Activated CD4-positive, alpha-beta memory T cell treated with anti-CD3 and anti-CD28 coated beads, Interleukin-2, amount 10 ng/mL, durations not matched to agents 7 days and 5 days (primary cell): ENCODE measurements at regions not wholly inside any gene's neighbourhood (a gene's known extent, or its start where the extent isn't known, plus 50 kb on each side); places are given as distances from the start of the nearest gene placed in this dataset.
"Not testable (repeated sequence)": the region's sequence is repeated elsewhere in the genome, so short reads cannot be mapped to it uniquely, and the experiment has no call there.

ENCODE experiments used
- CTCF ChIA-PET: fragments of 350-600 bp; sonication (Branson Sonifier 250); formaldehyde crosslinking; loops from one replicate; lab custom pipeline; 2021; ENCODE audit warnings: antibody characterized with exemption, inconsistent platforms; lab: Charles Lee
- POLR2A ChIA-PET: fragments of 350-600 bp; sonication (Branson Sonifier 250); formaldehyde crosslinking; loops from one replicate; lab custom pipeline; 2021; ENCODE audit warnings: antibody characterized with exemption; lab: Charles Lee
- DNase-seq: peaks from one replicate; pipeline ENCODE4 v3.0.0-alpha.2; 2020
- H3K27ac Mint-ChIP-seq: one replicate; pipeline ENCODE4 v1.8.0; 2021; ENCODE audit warnings: mild to moderate bottlenecking, mixed read lengths
- H3K27me3 Mint-ChIP-seq: one replicate; pipeline ENCODE4 v1.8.0; 2021; ENCODE audit warnings: mixed read lengths
- H3K36me3 Mint-ChIP-seq: one replicate; pipeline ENCODE4 v1.8.0; 2021; ENCODE audit warnings: low read depth, mixed read lengths
- H3K4me1 Mint-ChIP-seq: one replicate; pipeline ENCODE4 v1.8.0; 2021; ENCODE audit warnings: mixed read lengths
- H3K4me3 Mint-ChIP-seq: one replicate; pipeline ENCODE4 v1.8.0; 2021; ENCODE audit warnings: mild to moderate bottlenecking, mixed read lengths
- H3K9me3 Mint-ChIP-seq: one replicate; pipeline ENCODE4 v1.8.0; 2021; ENCODE audit warnings: mixed read lengths

- no peaks in the 10 kb centered on the region for H3K27me3 Mint-ChIP-seq
- CTCF ChIA-PET, result no interaction called here
- H3K4me1 Mint-ChIP-seq, result peaks cover 2% of the 10 kb centered on the region
- H3K9me3 Mint-ChIP-seq, result no peaks in the 10 kb centered on the region
- H3K4me3 Mint-ChIP-seq, result no peak overlapping the region
- DNase-seq, result no peak
- no peaks in the 10 kb centered on the region for H3K36me3 Mint-ChIP-seq
- POLR2A ChIA-PET, result no interaction called here
- H3K27ac Mint-ChIP-seq, result no peak overlapping the region
These were observed 98.0 kb upstream of the ZSWIM2 start for GRCh38 chr2:186946896-186947467.

- Mint-ChIP-seq H3K27me3 (no peaks in the 10 kb centered on the region), H3K36me3 (no peaks in the 10 kb centered on the region), H3K4me3 (no peak overlapping the region), H3K27ac (no peak overlapping the region), H3K9me3 (no peaks in the 10 kb centered on the region), H3K4me1 (no peaks in the 10 kb centered on the region)
- ChIA-PET CTCF (no interaction called here), POLR2A (no interaction called here)
- no peak for DNase-seq
These were observed 92.9 kb upstream of the ZSWIM2 start for GRCh38 chr2:186941853-186942252.

- Mint-ChIP-seq H3K4me1 (no peaks in the 10 kb centered on the region), H3K27me3 (no peaks in the 10 kb centered on the region), H3K4me3 (no peak overlapping the region), H3K9me3 (no peaks in the 10 kb centered on the region), H3K27ac (no peak overlapping the region), H3K36me3 (no peaks in the 10 kb centered on the region)
- ChIA-PET POLR2A (no interaction called here), CTCF (no interaction called here)
- no peak for DNase-seq
These were observed 91.5 kb upstream of the ZSWIM2 start for GRCh38 chr2:186940463-186940862.

GRCh38 chr2:186934420-186934819, 85.5 kb upstream of the ZSWIM2 start:
- CTCF ChIA-PET, result no interaction called here
- no peak for DNase-seq
- no peaks in the 10 kb centered on the region for H3K27me3 Mint-ChIP-seq
- no peaks in the 10 kb centered on the region for H3K4me1 Mint-ChIP-seq
- POLR2A ChIA-PET, result no interaction called here
- no peaks in the 10 kb centered on the region for H3K9me3 Mint-ChIP-seq
- H3K36me3 Mint-ChIP-seq, result no peaks in the 10 kb centered on the region
- H3K27ac Mint-ChIP-seq, result no peak overlapping the region
- no peak overlapping the region for H3K4me3 Mint-ChIP-seq

- no peaks in the 10 kb centered on the region for H3K9me3 Mint-ChIP-seq
- no peak overlapping the region for H3K4me3 Mint-ChIP-seq
- H3K4me1 Mint-ChIP-seq, result no peaks in the 10 kb centered on the region
- no peaks in the 10 kb centered on the region for H3K36me3 Mint-ChIP-seq
- CTCF ChIA-PET, result no interaction called here
- POLR2A ChIA-PET, result no interaction called here
- no peak overlapping the region for H3K27ac Mint-ChIP-seq
- DNase-seq, result no peak
- H3K27me3 Mint-ChIP-seq, result no peaks in the 10 kb centered on the region
These were observed 78.9 kb upstream of the ZSWIM2 start for GRCh38 chr2:186927867-186928191.

- Mint-ChIP-seq H3K27ac (no peak overlapping the region), H3K36me3 (no peaks in the 10 kb centered on the region), H3K27me3 (no peaks in the 10 kb centered on the region), H3K4me3 (no peak overlapping the region), H3K9me3 (no peaks in the 10 kb centered on the region), H3K4me1 (no peaks in the 10 kb centered on the region)
- DNase-seq, result no peak
- CTCF ChIA-PET, result no interaction called here
- POLR2A ChIA-PET, result no interaction called here
These were observed 78.4 kb upstream of the ZSWIM2 start for GRCh38 chr2:186927185-186927866.

- no peaks in the 10 kb centered on the region for H3K27me3 Mint-ChIP-seq
- H3K27ac Mint-ChIP-seq, result no peak overlapping the region
- DNase-seq, result no peak
- no peak overlapping the region for H3K4me3 Mint-ChIP-seq
- CTCF ChIA-PET, result no interaction called here
- POLR2A ChIA-PET, result no interaction called here
- no peaks in the 10 kb centered on the region for H3K4me1 Mint-ChIP-seq
- H3K36me3 Mint-ChIP-seq, result no peaks in the 10 kb centered on the region
- H3K9me3 Mint-ChIP-seq, result no peaks in the 10 kb centered on the region
These were observed 76.5 kb upstream of the ZSWIM2 start for GRCh38 chr2:186925514-186925913.

- H3K36me3 Mint-ChIP-seq, H3K4me1 Mint-ChIP-seq, H3K4me3 Mint-ChIP-seq, H3K27ac Mint-ChIP-seq, POLR2A ChIA-PET, H3K9me3 Mint-ChIP-seq, H3K27me3 Mint-ChIP-seq, DNase-seq, CTCF ChIA-PET: not testable (repeated sequence)
These were observed 73.3 kb upstream of the ZSWIM2 start for GRCh38 chr2:186922316-186922715.

- ChIA-PET POLR2A (no interaction called here), CTCF (no interaction called here)
- Mint-ChIP-seq H3K9me3 (no peaks in the 10 kb centered on the region), H3K4me1 (no peaks in the 10 kb centered on the region), H3K4me3 (no peak overlapping the region), H3K27me3 (no peaks in the 10 kb centered on the region), H3K36me3 (no peaks in the 10 kb centered on the region), H3K27ac (no peak overlapping the region)
- DNase-seq, result no peak
These were observed 70.3 kb upstream of the ZSWIM2 start for GRCh38 chr2:186919296-186919695.

- POLR2A ChIA-PET, result no interaction called here
- no peak for DNase-seq
- H3K9me3 Mint-ChIP-seq, result no peaks in the 10 kb centered on the region
- CTCF ChIA-PET, result no interaction called here
- no peaks in the 10 kb centered on the region for H3K36me3 Mint-ChIP-seq
- no peak overlapping the region for H3K4me3 Mint-ChIP-seq
- H3K27ac Mint-ChIP-seq, result no peak overlapping the region
- H3K27me3 Mint-ChIP-seq, result no peaks in the 10 kb centered on the region
- no peaks in the 10 kb centered on the region for H3K4me1 Mint-ChIP-seq
These were observed 69.5 kb upstream of the ZSWIM2 start for GRCh38 chr2:186918495-186918894.

GRCh38 chr2:186917866-186918265, 68.9 kb upstream of the ZSWIM2 start:
- DNase-seq, result no peak
- H3K9me3 Mint-ChIP-seq, result no peaks in the 10 kb centered on the region
- ChIA-PET CTCF (no interaction called here), POLR2A (interaction anchor here (0.6 kb wide), 1 partner anchor 14 kb away, joined by 3 read pairs; no protein-coding TSS in a partner anchor)
- no peaks in the 10 kb centered on the region for H3K4me1 Mint-ChIP-seq
- H3K36me3 Mint-ChIP-seq, result no peaks in the 10 kb centered on the region
- no peaks in the 10 kb centered on the region for H3K27me3 Mint-ChIP-seq
- no peak overlapping the region for H3K27ac Mint-ChIP-seq
- no peak overlapping the region for H3K4me3 Mint-ChIP-seq

- CTCF ChIA-PET, result no interaction called here
- H3K4me3 Mint-ChIP-seq, result no peak overlapping the region
- no peak for DNase-seq
- H3K9me3 Mint-ChIP-seq, result no peaks in the 10 kb centered on the region
- no peaks in the 10 kb centered on the region for H3K27me3 Mint-ChIP-seq
- H3K27ac Mint-ChIP-seq, result no peak overlapping the region
- no peaks in the 10 kb centered on the region for H3K4me1 Mint-ChIP-seq
- H3K36me3 Mint-ChIP-seq, result no peaks in the 10 kb centered on the region
- POLR2A ChIA-PET, result no interaction called here
These were observed 64.9 kb upstream of the ZSWIM2 start for GRCh38 chr2:186913870-186914269.

GRCh38 chr2:186912979-186913378, 64.0 kb upstream of the ZSWIM2 start:
- DNase-seq, result no peak
- H3K9me3 Mint-ChIP-seq, result no peaks in the 10 kb centered on the region
- POLR2A ChIA-PET, result no interaction called here
- H3K4me3 Mint-ChIP-seq, result no peak overlapping the region
- H3K36me3 Mint-ChIP-seq, result no peaks in the 10 kb centered on the region
- H3K4me1 Mint-ChIP-seq, result no peaks in the 10 kb centered on the region
- H3K27ac Mint-ChIP-seq, result no peak overlapping the region
- CTCF ChIA-PET, result no interaction called here
- no peaks in the 10 kb centered on the region for H3K27me3 Mint-ChIP-seq

GRCh38 chr2:186911551-186912085, 62.6 kb upstream of the ZSWIM2 start:
- Mint-ChIP-seq H3K27ac (no peak overlapping the region), H3K4me1 (no peaks in the 10 kb centered on the region), H3K4me3 (no peak overlapping the region), H3K36me3 (no peaks in the 10 kb centered on the region), H3K9me3 (no peaks in the 10 kb centered on the region), H3K27me3 (no peaks in the 10 kb centered on the region)
- no peak for DNase-seq
- ChIA-PET POLR2A (no interaction called here), CTCF (no interaction called here)
